ENCODE measurements at regions not wholly inside any gene's neighbourhood (a gene's known extent, or its start where the extent isn't known, plus 50 kb on each side); places are given as distances from the start of the nearest gene placed in this dataset.

DNA sequence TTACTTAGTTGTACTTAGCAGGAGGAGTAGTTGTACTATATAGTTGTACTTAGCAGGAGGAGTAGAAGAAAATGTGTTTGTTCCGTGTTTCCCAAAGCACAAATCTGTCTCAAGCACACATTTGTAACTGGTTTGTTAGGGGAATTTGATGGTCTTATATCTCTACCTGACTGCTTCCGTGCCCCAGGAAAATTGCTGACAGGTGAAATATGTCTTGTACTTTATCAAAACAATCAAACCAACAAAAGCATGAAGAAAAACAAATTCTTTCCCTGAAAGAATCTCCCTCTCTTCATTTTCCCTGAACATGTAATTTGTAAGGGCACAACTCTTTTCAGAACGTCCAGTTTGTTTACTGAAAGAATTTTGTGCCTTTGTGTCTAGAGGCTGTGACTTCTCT, 106.6 kb upstream of the RGS17 start:
- Histone ChIP-seq H3K9ac (ENCODE audit: low read length) (no peak overlapping the region), H3K36me3 (ENCODE audit: control insufficient read depth, insufficient read depth, low read length, severe bottlenecking) (no peaks in the 10 kb centered on the region), H3K4me3 (ENCODE audit: low read length) (no peak overlapping the region), H3K27me3 (replicated peaks; ENCODE audit: control insufficient read depth, insufficient read depth, low read length) (no peaks in the 10 kb centered on the region), H3K9me3 (ENCODE audit: control insufficient read depth, low read length) (peaks cover 8% of the 10 kb centered on the region), H3K4me1 (ENCODE audit: control insufficient read depth, insufficient read depth, low read length) (no peaks in the 10 kb centered on the region)
- DNase-seq (ENCODE audit: low read depth), result no peak

- H3K36me3 ChIP-seq (ENCODE audit: control insufficient read depth, insufficient read depth, low read length, severe bottlenecking), result no peaks in the 10 kb centered on the region
Measured at GRCh38 chr6:153231048-153231646, 100.1 kb upstream of the RGS17 start.

GRCh38 chr6:153218184-153218792, 87.2 kb upstream of the RGS17 start:
- no peaks in the 10 kb centered on the region for H3K27me3 ChIP-seq (replicated peaks; ENCODE audit: control insufficient read depth, insufficient read depth, low read length)
- no peak overlapping the region for H3K9ac ChIP-seq (ENCODE audit: low read length)
- no peak for DNase-seq (ENCODE audit: low read depth)
- no peaks in the 10 kb centered on the region for H3K9me3 ChIP-seq (ENCODE audit: control insufficient read depth, low read length)
- H3K36me3 ChIP-seq (ENCODE audit: control insufficient read depth, insufficient read depth, low read length, severe bottlenecking), result no peaks in the 10 kb centered on the region
- H3K4me1 ChIP-seq (ENCODE audit: control insufficient read depth, insufficient read depth, low read length), result peaks cover 4% of the 10 kb centered on the region
- H3K4me3 ChIP-seq (ENCODE audit: low read length), result no peak overlapping the region

More at GRCh38 chr6:153231048-153231646, 100.1 kb upstream of the RGS17 start:
- DNase-seq (ENCODE audit: low read depth), result peak; percentile 50
- no peaks in the 10 kb centered on the region for H3K9me3 ChIP-seq (ENCODE audit: control insufficient read depth, low read length)
- H3K27me3 ChIP-seq (replicated peaks; ENCODE audit: control insufficient read depth, insufficient read depth, low read length), result no peaks in the 10 kb centered on the region
- H3K4me3 ChIP-seq (ENCODE audit: low read length), result no peak overlapping the region
- H3K4me1 ChIP-seq (ENCODE audit: control insufficient read depth, insufficient read depth, low read length), result no peaks in the 10 kb centered on the region
- no peak overlapping the region for H3K9ac ChIP-seq (ENCODE audit: low read length)

- no peak for DNase-seq (ENCODE audit: low read depth)
- Histone ChIP-seq H3K9me3 (ENCODE audit: control insufficient read depth, low read length) (no peaks in the 10 kb centered on the region), H3K9ac (ENCODE audit: low read length) (no peak overlapping the region), H3K36me3 (ENCODE audit: control insufficient read depth, insufficient read depth, low read length, severe bottlenecking) (no peaks in the 10 kb centered on the region), H3K27me3 (replicated peaks; ENCODE audit: control insufficient read depth, insufficient read depth, low read length) (no peaks in the 10 kb centered on the region), H3K4me3 (ENCODE audit: low read length) (no peak overlapping the region), H3K4me1 (ENCODE audit: control insufficient read depth, insufficient read depth, low read length) (peaks cover under 1% of the 10 kb centered on the region)
Measured at GRCh38 chr6:153216789-153217188, 85.7 kb upstream of the RGS17 start.

DNA sequence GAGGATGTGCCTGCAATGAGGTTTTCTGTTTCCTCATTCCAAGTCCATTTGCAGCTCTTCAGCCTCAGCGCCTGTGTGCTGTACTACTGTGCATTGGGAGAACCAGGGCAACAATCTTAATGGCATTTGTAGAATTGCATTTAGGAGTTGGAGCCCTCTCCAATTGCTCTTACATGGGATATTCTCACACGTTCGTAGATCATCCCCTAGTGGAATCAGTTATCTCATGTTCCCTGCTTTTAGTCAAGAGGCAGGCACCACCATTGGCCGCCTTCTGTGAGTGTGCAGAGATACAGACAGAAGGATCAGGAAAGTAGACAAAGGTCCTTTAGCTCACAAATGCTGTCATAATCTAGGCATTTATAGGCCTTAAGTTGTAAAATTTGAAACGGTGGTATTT, 84.2 kb upstream of the RGS17 start:
- H3K36me3 ChIP-seq (ENCODE audit: control insufficient read depth, insufficient read depth, low read length, severe bottlenecking), result no peaks in the 10 kb centered on the region
- no peaks in the 10 kb centered on the region for H3K4me1 ChIP-seq (ENCODE audit: control insufficient read depth, insufficient read depth, low read length)
- DNase-seq (ENCODE audit: low read depth), result no peak
- H3K9me3 ChIP-seq (ENCODE audit: control insufficient read depth, low read length), result no peaks in the 10 kb centered on the region
- H3K9ac ChIP-seq (ENCODE audit: low read length), result no peak overlapping the region
- no peak overlapping the region for H3K4me3 ChIP-seq (ENCODE audit: low read length)
- H3K27me3 ChIP-seq (replicated peaks; ENCODE audit: control insufficient read depth, insufficient read depth, low read length), result no peaks in the 10 kb centered on the region

DNA sequence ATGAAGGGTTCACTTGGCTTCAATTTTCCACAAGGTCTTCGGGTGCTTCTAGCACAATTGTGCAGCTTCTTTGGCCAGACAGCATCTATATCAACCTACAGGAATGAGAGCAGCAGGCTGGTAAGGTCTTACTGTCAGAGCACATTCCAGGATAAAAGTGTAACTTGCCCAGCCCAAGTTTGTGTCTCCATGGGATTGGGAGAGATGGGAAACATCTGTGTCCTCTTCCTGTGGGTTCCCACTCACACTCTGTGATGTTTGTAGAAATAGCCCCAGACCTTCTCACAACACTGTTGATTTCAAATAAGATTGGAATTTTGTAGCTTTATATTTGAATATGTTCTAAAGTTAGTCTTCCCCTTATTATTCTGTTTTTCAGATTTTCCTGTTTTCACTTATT, 83.4 kb upstream of the RGS17 start:
- no peak overlapping the region for H3K4me3 ChIP-seq (ENCODE audit: low read length)
- no peaks in the 10 kb centered on the region for H3K9me3 ChIP-seq (ENCODE audit: control insufficient read depth, low read length)
- no peaks in the 10 kb centered on the region for H3K27me3 ChIP-seq (replicated peaks; ENCODE audit: control insufficient read depth, insufficient read depth, low read length)
- H3K4me1 ChIP-seq (ENCODE audit: control insufficient read depth, insufficient read depth, low read length), result no peaks in the 10 kb centered on the region
- DNase-seq (ENCODE audit: low read depth), result no peak
- no peaks in the 10 kb centered on the region for H3K36me3 ChIP-seq (ENCODE audit: control insufficient read depth, insufficient read depth, low read length, severe bottlenecking)
- no peak overlapping the region for H3K9ac ChIP-seq (ENCODE audit: low read length)

- peak; percentile 39 for DNase-seq (ENCODE audit: low read depth)
- Histone ChIP-seq H3K27me3 (replicated peaks; ENCODE audit: control insufficient read depth, insufficient read depth, low read length) (no peaks in the 10 kb centered on the region), H3K4me3 (ENCODE audit: low read length) (no peak overlapping the region), H3K36me3 (ENCODE audit: control insufficient read depth, insufficient read depth, low read length, severe bottlenecking) (no peaks in the 10 kb centered on the region), H3K9ac (ENCODE audit: low read length) (no peak overlapping the region), H3K4me1 (ENCODE audit: control insufficient read depth, insufficient read depth, low read length) (no peaks in the 10 kb centered on the region), H3K9me3 (ENCODE audit: control insufficient read depth, low read length) (no peaks in the 10 kb centered on the region)
Measured at GRCh38 chr6:153210083-153210482, 79.0 kb upstream of the RGS17 start.

- Histone ChIP-seq H3K4me1 (ENCODE audit: control insufficient read depth, insufficient read depth, low read length) (no peaks in the 10 kb centered on the region), H3K4me3 (ENCODE audit: low read length) (no peak overlapping the region), H3K9me3 (ENCODE audit: control insufficient read depth, low read length) (no peaks in the 10 kb centered on the region), H3K27me3 (replicated peaks; ENCODE audit: control insufficient read depth, insufficient read depth, low read length) (no peaks in the 10 kb centered on the region), H3K9ac (ENCODE audit: low read length) (no peak overlapping the region), H3K36me3 (ENCODE audit: control insufficient read depth, insufficient read depth, low read length, severe bottlenecking) (no peaks in the 10 kb centered on the region)
- no peak for DNase-seq (ENCODE audit: low read depth)
Measured at GRCh38 chr6:153208706-153209105, 77.6 kb upstream of the RGS17 start.

- DNase-seq (ENCODE audit: low read depth), result peak; percentile 6
- Histone ChIP-seq H3K9ac (ENCODE audit: low read length) (no peak overlapping the region), H3K36me3 (ENCODE audit: control insufficient read depth, insufficient read depth, low read length, severe bottlenecking) (no peaks in the 10 kb centered on the region), H3K4me1 (ENCODE audit: control insufficient read depth, insufficient read depth, low read length) (no peaks in the 10 kb centered on the region), H3K9me3 (ENCODE audit: control insufficient read depth, low read length) (no peaks in the 10 kb centered on the region), H3K27me3 (replicated peaks; ENCODE audit: control insufficient read depth, insufficient read depth, low read length) (no peaks in the 10 kb centered on the region), H3K4me3 (ENCODE audit: low read length) (no peak overlapping the region)
Measured at GRCh38 chr6:153207617-153208016, 76.5 kb upstream of the RGS17 start.

- Histone ChIP-seq H3K9ac (ENCODE audit: low read length) (no peak overlapping the region), H3K36me3 (ENCODE audit: control insufficient read depth, insufficient read depth, low read length, severe bottlenecking) (no peaks in the 10 kb centered on the region), H3K9me3 (ENCODE audit: control insufficient read depth, low read length) (no peaks in the 10 kb centered on the region), H3K4me1 (ENCODE audit: control insufficient read depth, insufficient read depth, low read length) (no peaks in the 10 kb centered on the region), H3K4me3 (ENCODE audit: low read length) (no peak overlapping the region), H3K27me3 (replicated peaks; ENCODE audit: control insufficient read depth, insufficient read depth, low read length) (no peaks in the 10 kb centered on the region)
- DNase-seq (ENCODE audit: low read depth), result no peak
Measured at GRCh38 chr6:153207006-153207405, 75.9 kb upstream of the RGS17 start.

DNA sequence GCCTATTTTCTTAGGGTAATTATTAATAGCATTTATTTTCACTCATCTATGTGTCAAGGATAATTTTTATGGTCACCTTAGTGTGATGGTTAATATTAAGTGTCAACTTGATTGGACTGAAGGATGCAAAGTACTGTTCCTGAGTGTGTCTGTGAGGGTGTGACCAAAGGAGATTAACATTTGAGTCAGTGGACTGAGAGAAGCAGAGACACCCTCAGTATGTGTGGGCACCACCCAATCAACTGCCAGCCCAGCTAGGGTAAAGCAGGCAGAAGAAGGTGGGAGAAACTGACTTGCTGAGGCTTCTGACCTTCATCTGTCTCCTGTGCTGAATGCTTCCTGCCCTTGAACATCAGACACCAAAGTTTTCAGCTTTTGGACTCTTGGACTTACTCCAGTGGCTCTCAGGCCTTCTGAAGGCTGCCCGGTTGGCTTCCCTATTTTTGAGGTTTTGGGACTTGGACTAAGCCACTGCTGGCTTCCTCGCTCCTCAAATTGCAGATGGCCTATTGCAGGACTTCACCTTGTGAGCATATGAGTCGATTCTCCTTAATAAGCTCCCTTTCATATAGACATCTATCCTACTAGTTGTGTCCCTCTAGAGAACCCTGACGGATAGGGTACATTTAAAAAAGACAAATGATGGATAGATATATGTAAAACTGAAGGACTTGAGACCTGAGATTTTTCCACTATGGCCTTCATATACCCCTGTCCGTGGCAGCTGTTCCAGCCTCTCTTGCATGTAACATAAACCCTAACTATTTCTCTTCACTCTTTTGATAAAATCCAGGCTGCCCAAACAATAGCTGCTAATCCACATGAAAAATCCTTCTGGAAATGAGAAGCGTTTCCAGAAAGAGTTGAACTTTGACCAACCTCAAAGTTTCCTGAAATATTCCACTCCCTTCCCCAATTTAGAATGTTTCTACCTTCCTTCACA, 62.1 kb upstream of the RGS17 start:
- H3K4me3 ChIP-seq (ENCODE audit: low read length), result no peak overlapping the region
- H3K36me3 ChIP-seq (ENCODE audit: control insufficient read depth, insufficient read depth, low read length, severe bottlenecking), result no peaks in the 10 kb centered on the region
- no peaks in the 10 kb centered on the region for H3K4me1 ChIP-seq (ENCODE audit: control insufficient read depth, insufficient read depth, low read length)
- no peak overlapping the region for H3K9ac ChIP-seq (ENCODE audit: low read length)
- DNase-seq (ENCODE audit: low read depth), result no peak
- H3K9me3 ChIP-seq (ENCODE audit: control insufficient read depth, low read length), result no peaks in the 10 kb centered on the region
- no peaks in the 10 kb centered on the region for H3K27me3 ChIP-seq (replicated peaks; ENCODE audit: control insufficient read depth, insufficient read depth, low read length)

Data from adipocyte (in vitro differentiated cells).